OCI-LY7 (cell line): ENCODE measurements at regions not wholly inside any gene's neighbourhood (a gene's known extent, or its start where the extent isn't known, plus 50 kb on each side); places are given as distances from the start of the nearest gene placed in this dataset.

ENCODE experiments used
- CTCF ChIP-seq: fragments of 200-600 bp; sonication (generic); conservative IDR thresholded peaks from 2 replicates; pipeline ENCODE4 v1.5.1; 2014; ENCODE audit warnings: mild to moderate bottlenecking, antibody characterized with exemption, low read length, moderate library complexity, mixed read lengths
- EZH2phosphoT487 ChIP-seq: fragments of 200-600 bp; sonication (generic); IDR thresholded peaks from 2 replicates; pipeline ENCODE4 v1.6.1; 2018; ENCODE audit warnings: low read depth, borderline replicate concordance, mild to moderate bottlenecking, mixed run types, antibody characterized with exemption, low read length, moderate library complexity, mixed read lengths

- no peak for TF ChIP-seq CTCF
- no peak for TF ChIP-seq EZH2phosphoT487
Observed at GRCh38 chr14:86357876-86358275, 827.9 kb downstream of the FLRT2 start.
